Activated CD4-positive, alpha-beta T cell treated with anti-CD3 and anti-CD28 coated beads, Interleukin-2, amount 50 U/mL, for 1 hour (primary cell): ENCODE measurements at regions not wholly inside any gene's neighbourhood (a gene's known extent, or its start where the extent isn't known, plus 50 kb on each side); places are given as distances from the start of the nearest gene placed in this dataset.

Experiments used
- DNase-seq: peaks from one replicate; pipeline ENCODE4 v3.0.0-alpha.2; 2020

DNA sequence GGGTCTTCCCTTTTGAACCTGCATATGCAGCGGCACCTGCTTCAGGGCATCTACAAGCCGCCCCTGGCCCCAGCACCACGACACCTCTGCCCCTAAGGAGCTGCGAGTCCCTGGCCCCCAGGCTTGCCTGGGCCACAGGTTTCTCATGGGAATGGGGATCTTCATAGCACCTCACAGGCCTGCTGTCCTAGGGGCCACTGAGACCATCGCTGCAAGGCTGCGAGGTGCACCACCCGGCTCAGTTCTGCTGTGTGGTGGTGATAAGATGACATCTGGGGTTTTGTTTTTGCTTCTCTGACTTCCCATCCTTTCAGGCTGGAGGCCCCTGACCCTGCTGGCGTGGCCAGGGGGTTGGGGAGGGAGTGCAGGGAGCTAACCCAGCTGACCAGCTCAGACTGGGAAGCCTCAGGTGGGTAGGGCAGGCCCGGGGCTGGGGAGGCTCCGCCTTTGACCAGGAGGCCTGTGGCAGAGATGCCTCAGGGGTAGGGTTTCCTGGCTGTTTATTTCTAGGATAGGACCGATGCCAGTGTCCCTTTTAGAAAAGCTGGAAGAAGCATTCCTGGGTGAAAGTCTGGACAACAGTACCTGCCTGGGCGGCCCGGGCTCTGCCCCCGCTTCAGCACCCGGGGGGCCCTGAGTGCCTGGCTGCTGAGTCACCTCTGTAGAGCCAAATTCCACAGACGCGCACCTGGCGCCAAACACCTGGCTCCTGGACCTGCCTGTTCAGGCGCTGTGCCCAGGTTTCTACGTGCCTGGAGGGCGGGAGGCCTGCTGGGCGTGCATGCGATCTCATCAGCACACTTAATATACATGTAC, 264.7 kb downstream of the DLL1 start:
- DNase-seq = no peak

DNA sequence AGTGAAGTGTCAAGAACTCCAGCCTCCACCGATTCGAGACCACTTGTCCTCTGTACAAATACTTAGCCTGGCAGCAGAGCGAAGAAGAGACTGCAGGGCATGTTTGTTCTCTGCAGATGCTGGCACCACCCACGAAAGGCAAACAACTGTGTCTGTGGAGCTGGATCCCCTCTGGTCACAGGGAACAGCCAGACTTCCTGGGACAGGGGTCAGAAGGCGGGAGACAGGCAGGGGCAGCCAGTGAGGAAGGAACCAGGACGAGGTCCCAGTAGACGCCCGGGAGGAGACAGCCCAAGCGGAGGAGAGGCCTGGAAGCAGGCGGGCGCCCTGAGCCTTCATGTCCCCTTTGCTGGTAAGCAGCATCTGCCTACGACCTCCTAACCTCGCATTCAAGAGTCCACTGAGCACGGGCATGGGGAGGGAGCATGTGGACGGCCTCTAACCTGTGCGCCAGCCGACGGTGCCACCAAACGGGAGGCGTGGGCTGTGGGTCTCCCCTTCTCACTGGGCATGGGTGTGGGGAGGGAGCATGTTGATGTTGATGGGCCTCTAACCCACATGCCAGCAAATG, 265.5 kb downstream of the DLL1 start:
- no peak for DNase-seq

- DNase-seq = no peak
These were observed 265.9 kb downstream of the DLL1 start for GRCh38 chr6:170024940-170025339.

GRCh38 chr6:170023620-170024521, 267.0 kb downstream of the DLL1 start:
- DNase-seq = no peak

GRCh38 chr6:170022827-170023619, 267.9 kb downstream of the DLL1 start:
- no peak for DNase-seq

- DNase-seq = no peak
These were observed 268.6 kb downstream of the DLL1 start for GRCh38 chr6:170022291-170022722.

GRCh38 chr6:170021579-170021978, 269.3 kb downstream of the DLL1 start:
- DNase-seq = no peak

GRCh38 chr6:170019818-170020583, 268.6 kb downstream of the ERMARD start:
- DNase-seq = no peak

DNA sequence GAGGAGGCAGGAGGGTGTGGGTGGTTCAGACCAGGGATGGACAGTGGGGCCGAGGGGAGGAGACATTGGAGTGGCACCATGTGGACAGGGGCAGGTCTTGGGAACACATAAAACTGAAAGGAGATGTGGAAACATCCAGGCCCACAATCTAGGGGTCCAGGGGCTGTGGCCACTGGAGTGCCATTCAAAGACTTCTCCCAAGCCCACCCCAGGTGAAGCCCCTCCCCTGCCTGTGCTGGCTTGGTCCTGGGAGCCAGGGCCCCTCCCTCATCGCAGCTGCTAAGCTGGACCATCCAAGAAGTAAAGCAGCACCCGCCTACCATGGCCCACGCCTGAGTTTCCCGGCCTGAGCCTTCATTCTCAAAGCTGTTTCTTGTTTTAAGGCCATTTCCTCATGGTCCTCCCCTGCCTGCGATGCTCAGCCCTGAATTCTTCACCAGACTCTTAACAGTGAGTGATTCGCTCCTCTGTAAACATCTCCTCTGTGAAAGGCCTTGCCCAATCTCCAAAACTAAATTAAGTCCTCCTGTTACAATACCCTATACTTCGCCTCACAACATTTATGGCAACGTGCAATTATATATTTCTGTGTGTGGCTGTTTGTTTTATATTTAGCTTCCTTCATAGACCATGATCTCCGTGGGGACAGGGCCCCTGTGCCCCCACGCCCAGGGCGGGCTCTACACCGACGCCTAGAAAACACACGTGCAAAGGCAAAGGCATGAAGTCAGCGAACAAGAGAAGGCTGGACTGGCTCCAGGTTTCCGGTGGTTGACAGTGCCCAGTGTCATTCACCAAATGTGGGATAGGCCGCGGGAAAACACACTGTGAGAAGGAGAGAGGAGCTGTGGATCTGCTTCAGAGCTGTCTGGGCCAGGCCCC, 267.8 kb downstream of the ERMARD start:
- DNase-seq = no peak

DNA sequence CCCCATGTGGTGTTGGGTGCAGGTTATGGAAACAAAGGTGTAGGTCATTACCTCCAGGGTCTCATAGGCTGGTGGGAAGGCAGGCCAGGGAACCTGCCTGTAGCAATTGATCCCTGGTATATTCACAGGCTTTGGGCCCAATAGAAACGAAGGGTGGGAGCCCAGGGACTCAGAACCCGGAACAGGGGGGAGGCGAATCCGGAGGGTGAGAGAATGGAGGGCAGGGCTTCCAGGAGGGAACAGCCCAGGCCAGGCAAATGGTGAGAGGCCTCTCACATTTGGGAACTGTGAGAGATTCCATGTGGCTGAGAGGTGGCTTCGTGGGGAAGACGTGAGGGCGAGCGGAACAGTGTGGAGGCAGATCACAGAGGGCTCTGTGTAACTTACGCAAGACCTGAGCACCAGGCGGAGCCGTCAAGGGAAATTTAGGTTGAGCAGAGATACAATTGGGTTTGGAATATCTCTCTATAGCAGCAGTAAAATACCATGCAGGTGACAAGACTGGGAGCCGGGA, 267.1 kb downstream of the ERMARD start:
- no peak for DNase-seq

DNA sequence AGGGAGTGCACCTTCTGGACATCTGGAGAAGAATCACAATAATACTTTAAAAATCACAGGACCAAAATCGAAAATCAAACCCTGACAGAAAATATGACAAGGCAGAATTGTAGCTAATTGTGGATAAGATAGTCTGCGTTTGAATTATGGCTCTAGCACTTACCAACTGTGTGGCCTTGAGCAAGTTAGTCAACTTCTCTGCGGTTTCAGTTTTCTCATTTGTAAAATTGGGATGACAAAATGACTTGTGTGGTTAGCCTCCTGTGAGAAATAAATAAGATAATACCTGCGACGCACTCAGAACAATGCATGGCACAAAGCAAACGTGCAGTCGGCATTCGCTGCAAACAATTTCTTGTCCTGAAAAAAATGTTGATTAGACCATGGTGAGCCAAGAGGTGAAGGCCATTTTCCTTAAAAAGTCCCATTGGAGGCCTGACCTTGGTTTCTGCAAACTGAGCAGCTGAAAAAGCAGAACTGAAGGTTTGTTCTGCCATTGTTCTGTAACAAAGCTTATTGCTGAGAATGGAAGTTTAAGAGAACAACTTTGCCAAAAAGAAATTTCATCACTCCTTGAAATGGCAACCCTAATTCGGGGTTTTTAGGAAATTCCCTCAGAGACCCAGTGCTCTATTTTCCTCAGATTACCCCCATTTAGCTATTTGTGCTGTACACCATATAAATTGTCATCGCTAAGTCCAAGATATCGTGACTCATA, 266.3 kb downstream of the ERMARD start:
- no peak for DNase-seq

GRCh38 chr6:170013815-170014214, 262.4 kb downstream of the ERMARD start:
- DNase-seq = no peak

GRCh38 chr6:170012037-170012330, 260.6 kb downstream of the ERMARD start:
- no peak for DNase-seq

GRCh38 chr6:170011204-170012036, 260.0 kb downstream of the ERMARD start:
- no peak for DNase-seq

GRCh38 chr6:170010665-170011203, 259.3 kb downstream of the ERMARD start:
- DNase-seq = no peak

- no peak for DNase-seq
These were observed 256.9 kb downstream of the ERMARD start for GRCh38 chr6:170008294-170008785.

- no peak for DNase-seq
These were observed 256.3 kb downstream of the ERMARD start for GRCh38 chr6:170007468-170008293.
